GM19023 (cell line): ENCODE measurements at regions not wholly inside any gene's neighbourhood (a gene's known extent, or its start where the extent isn't known, plus 50 kb on each side); places are given as distances from the start of the nearest gene placed in this dataset.

Experiments used
- ATAC-seq: cut with Tn5 transposase; IDR thresholded peaks from one replicate; pipeline ENCODE4 v1.9.1; 2021; ENCODE audit warnings: mild to moderate bottlenecking, moderate library complexity; ENCODE audit not compliant: unreplicated experiment

- no peak for ATAC-seq
These were observed 56.0 kb downstream of the PLK2 start for GRCh38 chr5:58403822-58404433.

DNA sequence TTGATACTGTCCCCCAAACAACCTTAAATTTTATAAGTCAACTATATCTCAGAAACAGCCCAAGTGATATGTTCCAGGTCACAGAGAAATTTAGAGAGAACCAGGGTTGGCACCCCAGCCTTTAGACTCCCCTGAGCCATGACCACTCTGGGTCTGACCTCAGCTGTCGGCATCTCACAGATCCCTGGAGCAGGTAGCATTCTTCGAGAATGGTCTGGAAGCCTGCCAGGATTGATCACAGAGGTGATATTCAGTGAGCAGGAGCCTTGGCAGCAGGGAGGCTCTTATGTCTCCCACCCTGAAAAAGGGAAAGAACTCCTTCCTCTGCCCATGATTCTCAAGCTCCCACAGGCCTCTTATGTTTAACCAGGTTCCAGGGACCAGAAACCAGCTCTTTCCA, 58.2 kb downstream of the PLK2 start:
- ATAC-seq = no peak

DNA sequence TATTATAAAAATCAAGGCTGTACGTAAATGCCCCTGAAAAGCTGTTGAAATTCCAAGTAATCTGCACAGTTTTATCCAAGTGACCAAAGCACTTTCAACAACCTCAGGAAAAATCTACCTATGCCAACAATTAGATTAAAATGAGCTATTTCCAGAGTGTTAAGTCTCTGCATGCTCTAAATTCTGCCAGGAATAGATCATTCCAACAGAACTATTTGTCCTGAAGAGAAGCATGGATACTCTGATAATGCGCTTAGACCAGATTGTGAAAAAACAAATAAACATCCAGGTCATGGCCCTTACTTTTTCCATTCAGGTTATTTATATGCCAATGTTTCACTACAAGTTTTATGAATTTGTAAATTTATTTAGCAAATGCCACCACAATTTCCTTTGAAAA, 59.1 kb downstream of the PLK2 start:
- ATAC-seq = no peak

GRCh38 chr5:58399951-58400350, 59.9 kb downstream of the PLK2 start:
- ATAC-seq = no peak

DNA sequence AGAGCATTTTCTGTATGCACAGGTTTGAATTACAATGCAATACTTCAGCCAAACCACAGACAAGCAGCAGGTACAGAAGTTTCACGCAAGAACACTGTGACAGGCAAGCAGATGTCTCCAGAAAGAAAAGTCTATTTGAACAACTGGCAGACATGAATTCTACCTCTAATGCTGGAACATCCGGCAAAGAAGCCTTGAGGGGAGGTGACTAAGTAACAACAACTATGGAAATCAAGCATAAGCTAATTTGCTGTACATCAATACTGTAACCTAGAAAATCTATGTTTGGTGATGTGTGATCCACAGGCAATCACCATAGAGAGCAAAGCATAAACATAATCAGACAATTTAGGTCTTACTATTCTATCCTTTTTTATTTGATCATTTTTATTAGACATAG, 65.5 kb downstream of the PLK2 start:
- no peak for ATAC-seq

- ATAC-seq = no peak
These were observed 66.2 kb downstream of the PLK2 start for GRCh38 chr5:58393716-58394115.

DNA sequence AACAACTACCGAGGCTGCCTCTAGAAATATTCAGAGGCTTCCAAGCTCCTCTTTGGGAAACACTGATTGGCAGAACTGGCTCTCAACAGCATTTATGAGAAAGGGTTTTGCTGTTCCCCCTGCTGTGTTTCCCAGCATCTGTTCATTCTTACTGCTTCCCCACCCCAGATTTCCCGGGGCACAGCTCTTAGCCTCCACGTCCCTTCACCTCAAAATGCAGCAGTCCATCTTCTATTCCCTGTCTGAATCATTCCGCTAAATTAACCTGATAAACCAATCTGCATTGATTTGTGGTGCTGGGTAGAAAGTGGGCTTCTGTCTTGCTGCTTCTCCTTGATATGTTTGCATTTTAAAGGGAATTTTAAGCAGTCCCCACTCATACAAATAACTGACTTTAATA, 67.4 kb downstream of the PLK2 start:
- no peak for ATAC-seq

DNA sequence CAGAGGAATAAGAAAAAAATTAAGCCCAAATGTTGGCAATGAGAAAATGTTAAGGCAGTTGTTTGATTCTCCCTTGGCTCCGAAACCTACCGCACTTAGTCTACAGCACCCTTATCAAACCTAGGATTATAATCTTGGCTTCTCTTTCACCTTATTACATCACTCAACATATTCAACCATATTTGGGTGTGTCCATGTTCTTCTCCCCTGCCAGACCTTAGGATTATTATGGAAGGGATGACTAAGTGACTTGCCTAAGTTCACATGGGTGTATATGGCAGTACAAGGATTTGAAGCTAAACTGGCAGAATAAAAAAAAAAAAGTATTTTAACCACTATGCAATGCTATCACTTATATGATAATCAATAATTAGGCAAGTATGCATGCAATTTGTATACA, 76.4 kb downstream of the PLK2 start:
- no peak for ATAC-seq

- no peak for ATAC-seq
These were observed 77.8 kb downstream of the PLK2 start for GRCh38 chr5:58382131-58382534.

DNA sequence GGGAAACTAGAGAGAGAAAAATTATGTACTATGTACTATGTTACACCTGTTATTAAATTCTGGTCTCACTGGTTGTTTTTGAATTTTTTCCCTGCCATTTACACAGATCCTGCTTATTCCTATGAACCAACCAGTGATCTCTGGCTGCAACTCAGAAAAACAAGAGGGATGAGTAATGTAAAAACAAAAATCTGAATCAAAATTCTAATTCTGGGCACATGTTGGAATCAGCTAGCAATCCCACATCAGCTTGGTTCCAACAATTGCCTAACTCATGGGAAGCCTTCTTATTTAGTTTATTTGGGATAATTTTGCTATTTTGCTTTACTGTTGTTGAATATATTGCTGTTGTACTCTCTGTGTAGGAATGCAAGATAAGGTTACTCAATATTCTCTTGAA, 78.3 kb downstream of the PLK2 start:
- ATAC-seq = no peak

- ATAC-seq = no peak
These were observed 79.2 kb downstream of the PLK2 start for GRCh38 chr5:58380655-58381054.

- no peak for ATAC-seq
These were observed 81.1 kb downstream of the PLK2 start for GRCh38 chr5:58378613-58379390.

DNA sequence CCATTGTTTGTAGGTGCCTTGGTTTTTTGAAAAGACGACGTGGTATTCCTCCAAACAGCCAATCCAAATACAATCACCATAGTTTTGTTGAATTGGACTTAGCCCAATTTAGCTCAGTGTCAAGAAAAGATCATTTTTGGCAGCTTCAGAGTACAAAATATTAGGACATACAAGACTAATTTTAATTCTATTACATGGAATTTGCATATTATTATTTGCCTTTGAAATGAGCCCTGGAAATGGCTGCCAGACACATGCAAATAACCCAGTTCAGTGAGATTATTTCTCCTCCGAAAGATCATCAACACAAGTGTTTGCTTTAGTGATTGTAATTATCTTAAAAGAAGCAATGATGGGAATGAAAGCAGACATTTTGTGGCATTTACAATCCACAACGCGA, 89.3 kb downstream of the PLK2 start:
- ATAC-seq = no peak

DNA sequence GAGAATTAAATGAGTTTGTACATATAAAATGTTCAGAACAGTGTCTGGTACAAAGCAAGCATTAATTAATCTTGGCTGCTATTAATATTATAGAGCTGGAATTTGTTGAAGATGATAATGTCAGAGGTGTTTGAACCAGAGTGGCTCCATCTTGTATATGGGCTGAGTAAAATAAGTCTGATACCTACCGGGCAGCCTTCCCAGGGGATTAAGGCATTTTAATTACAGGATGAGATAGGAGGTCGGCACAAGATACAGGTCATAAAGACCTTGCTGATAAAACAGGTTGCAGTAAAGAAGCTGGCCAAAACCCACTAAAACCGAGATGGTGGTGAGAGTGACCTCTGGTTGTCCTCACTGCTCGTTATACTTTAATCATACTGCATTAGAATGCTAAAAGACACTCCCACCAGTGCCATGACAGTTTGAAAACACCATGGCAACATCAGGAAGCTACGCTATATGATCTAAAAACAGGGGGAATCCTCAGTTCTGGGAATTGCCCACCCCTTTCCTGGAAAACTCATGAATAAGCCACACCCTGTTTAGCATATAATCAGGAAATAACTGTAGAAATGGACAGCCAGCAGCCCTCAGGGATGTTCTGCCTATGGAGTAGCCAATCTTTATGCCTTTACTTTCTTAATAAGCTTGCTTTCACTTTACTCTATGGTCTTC, 90.2 kb downstream of the PLK2 start:
- no peak for ATAC-seq

- no peak for ATAC-seq
These were observed 93.4 kb downstream of the PLK2 start for GRCh38 chr5:58366461-58366860.

DNA sequence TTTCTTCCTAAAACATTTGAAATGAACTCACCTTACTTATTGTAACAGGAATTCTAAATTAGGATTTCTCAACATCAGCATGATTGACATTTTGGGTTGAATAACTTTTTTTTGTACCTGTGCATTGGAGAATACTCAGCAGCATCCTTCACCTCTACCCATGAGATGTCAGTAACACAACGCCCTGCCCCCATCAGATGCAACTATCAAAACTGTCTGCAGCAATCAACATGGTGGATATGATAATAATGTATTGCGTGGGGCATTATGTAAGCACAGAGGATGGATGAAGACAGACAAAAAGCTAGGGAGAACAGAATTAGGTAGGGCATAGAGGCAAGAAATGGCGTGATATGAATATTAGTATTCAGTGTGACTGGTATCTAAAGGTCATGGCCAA, 94.1 kb downstream of the PLK2 start:
- no peak for ATAC-seq

GRCh38 chr5:58363461-58364249, 96.2 kb downstream of the PLK2 start:
- no peak for ATAC-seq

DNA sequence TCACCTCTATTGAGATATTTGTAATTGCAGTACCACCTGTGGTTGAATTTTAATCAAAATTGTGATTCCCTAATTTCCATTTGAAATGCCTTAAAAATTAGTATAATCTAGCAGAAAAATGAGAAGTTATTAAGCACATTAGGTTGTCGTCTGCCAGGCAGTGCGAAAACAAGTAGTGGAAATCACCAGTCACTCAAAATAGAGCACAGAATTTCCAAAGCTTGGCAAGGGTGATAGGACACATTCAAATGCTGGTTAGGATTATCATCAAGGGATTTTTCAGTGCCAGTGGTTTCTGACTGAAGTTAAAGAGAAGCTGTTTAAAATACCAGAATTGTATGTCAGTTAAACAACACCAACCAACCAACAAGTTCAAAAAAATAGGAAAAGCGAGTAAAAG, 97.8 kb downstream of the PLK2 start:
- no peak for ATAC-seq

GRCh38 chr5:58360794-58361193, 99.1 kb downstream of the PLK2 start:
- no peak for ATAC-seq

- ATAC-seq = no peak
These were observed 99.9 kb downstream of the PLK2 start for GRCh38 chr5:58359981-58360380.

DNA sequence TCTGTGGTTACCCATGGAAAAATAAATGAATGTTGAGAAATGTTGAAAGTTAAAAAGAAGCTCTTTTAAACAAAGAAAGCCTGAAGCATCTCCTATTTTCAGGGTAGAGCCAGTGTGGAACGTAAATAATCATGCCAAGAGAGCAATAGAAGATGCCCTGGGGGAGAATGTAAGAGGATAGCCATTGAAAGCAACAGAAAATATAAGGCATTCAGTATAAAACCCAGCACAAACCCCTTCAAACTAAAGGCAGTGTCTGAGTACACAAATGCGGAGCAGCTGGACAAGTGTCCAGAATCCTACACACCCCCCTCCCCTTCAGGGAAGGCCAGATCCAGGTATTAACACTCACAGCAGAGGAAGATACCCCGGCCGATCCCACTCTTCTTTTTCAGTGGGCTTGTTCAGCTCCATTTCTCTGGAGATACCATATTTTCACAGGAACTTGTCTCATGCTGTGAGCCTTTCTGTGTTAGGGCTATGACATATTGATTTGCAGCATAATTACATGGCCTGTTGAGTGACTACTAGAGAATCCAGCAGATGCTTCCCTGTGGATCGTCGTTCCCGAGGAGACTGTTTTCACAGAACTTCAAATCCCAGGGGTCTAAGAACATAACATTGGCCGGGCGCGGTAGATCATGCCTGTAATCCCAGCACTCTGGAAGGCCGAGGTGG, 101.2 kb downstream of the PLK2 start:
- ATAC-seq = no peak
